H1 (cell line): ENCODE measurements at regions not wholly inside any gene's neighbourhood (a gene's known extent, or its start where the extent isn't known, plus 50 kb on each side); places are given as distances from the start of the nearest gene placed in this dataset.

ENCODE experiments used
- CBX5 ChIP-seq: fragments of 300-800, 300-1000 bp; sonication (generic); IDR thresholded peaks from 2 replicates; pipeline ENCODE4 v1.7.1; 2016; ENCODE audit warnings: antibody characterized with exemption, low read length, low read depth
- EZH2 ChIP-seq: fragments of 200-600 bp; sonication (generic); IDR thresholded peaks from 2 replicates; pipeline ENCODE4 v1.7.1; 2012; ENCODE audit warnings: low read depth, mild to moderate bottlenecking, moderate library complexity, low read length, inconsistent platforms; ENCODE audit not compliant: severe bottlenecking
- POLR2A ChIP-seq, 2 experiments: IDR thresholded peaks; 1 replicate in 1 of 2; 2 replicates in 1 of 2; pipeline ENCODE4 v1.6.1; 2011; ENCODE audit warnings: low read depth in 2 of 2, low read length in 2 of 2, mild to moderate bottlenecking in 2 of 2; ENCODE audit errors: control extremely low read depth in 1 of 2
- SIN3A ChIP-seq, 2 experiments: IDR thresholded peaks in 1 of 2; conservative IDR thresholded peaks in 1 of 2; 2 replicates each; pipeline ENCODE4 v1.6.1; 2011 to 2012; ENCODE audit warnings: low read length in 2 of 2, improper control_type of control experiment in 1 of 2, low read depth in 1 of 2, mild to moderate bottlenecking in 1 of 2
- SP4 ChIP-seq: IDR thresholded peaks from 2 replicates; pipeline ENCODE4 v1.6.1; 2012; ENCODE audit warnings: low read length, inconsistent platforms
- SRF ChIP-seq: IDR thresholded peaks from 2 replicates; pipeline ENCODE4 v1.6.1; 2011; ENCODE audit warnings: mild to moderate bottlenecking, low read depth, low read length, moderate library complexity
- TAF7 ChIP-seq: optimal IDR thresholded peaks from 2 replicates; pipeline ENCODE3; 2011; ENCODE audit warnings: low read depth, mild to moderate bottlenecking, inconsistent platforms, low read length, moderate library complexity, borderline replicate concordance
- YY1 ChIP-seq: IDR thresholded peaks from 2 replicates; pipeline ENCODE4 v1.6.1; 2011; ENCODE audit warnings: low read depth, mild to moderate bottlenecking, low read length
- TF ChIP-seq, protein P1 (sequence below), 3 experiments: IDR thresholded peaks; 1 replicate in 2 of 3; 2 replicates in 1 of 3; pipeline versions ENCODE4 v1.5.1 to v1.6.1; 2011; ENCODE audit warnings: low read length in 3 of 3, mild to moderate bottlenecking in 3 of 3, inconsistent platforms in 2 of 3, low read depth in 1 of 3, moderate library complexity in 1 of 3; ENCODE audit not compliant: insufficient read depth in 1 of 3; ENCODE audit errors: control extremely low read depth in 1 of 3
- TF ChIP-seq, protein P2 (sequence below): IDR thresholded peaks from 2 replicates; pipeline ENCODE4 v1.6.1; 2012; ENCODE audit warnings: low read length, inconsistent platforms
- TF ChIP-seq, protein P3 (sequence below): IDR thresholded peaks from 2 replicates; pipeline ENCODE4 v1.6.1; 2011; ENCODE audit warnings: low read length, improper control_type of control experiment

DNA sequence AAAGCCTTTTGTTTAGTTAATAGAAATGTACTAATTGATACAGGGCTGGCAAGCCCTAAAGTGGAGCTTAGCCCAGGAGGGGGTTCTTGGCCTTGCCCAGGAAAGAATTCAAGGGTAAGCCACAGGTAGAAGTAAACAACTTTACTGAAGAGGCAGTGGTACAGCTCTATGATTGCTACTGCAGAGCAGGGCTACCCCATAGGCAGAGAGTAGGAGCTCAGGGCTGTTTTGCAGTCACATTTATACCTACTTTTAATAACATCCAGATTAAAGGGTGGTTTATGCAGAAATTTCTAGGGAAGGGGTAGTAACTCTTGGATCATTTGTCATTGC lies 680.4 kb upstream of the GJE1 start:
- TF ChIP-seq YY1: no peak
- TF ChIP-seq EZH2: no peak
- no peak for TF ChIP-seq SRF
- TF ChIP-seq CBX5: no peak
- TF ChIP-seq POLR2A (IDR thresholded peaks at IDR 0.05; ENCODE audit: control extremely low read depth in 1 of 2, low read depth in 2 of 2, low read length in 2 of 2): no peak
- TF ChIP-seq TAF7: no peak
- TF ChIP-seq, protein P1, sequence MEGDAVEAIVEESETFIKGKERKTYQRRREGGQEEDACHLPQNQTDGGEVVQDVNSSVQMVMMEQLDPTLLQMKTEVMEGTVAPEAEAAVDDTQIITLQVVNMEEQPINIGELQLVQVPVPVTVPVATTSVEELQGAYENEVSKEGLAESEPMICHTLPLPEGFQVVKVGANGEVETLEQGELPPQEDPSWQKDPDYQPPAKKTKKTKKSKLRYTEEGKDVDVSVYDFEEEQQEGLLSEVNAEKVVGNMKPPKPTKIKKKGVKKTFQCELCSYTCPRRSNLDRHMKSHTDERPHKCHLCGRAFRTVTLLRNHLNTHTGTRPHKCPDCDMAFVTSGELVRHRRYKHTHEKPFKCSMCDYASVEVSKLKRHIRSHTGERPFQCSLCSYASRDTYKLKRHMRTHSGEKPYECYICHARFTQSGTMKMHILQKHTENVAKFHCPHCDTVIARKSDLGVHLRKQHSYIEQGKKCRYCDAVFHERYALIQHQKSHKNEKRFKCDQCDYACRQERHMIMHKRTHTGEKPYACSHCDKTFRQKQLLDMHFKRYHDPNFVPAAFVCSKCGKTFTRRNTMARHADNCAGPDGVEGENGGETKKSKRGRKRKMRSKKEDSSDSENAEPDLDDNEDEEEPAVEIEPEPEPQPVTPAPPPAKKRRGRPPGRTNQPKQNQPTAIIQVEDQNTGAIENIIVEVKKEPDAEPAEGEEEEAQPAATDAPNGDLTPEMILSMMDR (IDR thresholded peaks at IDR 0.05; ENCODE audit: control extremely low read depth in 1 of 3, insufficient read depth in 1 of 3, low read depth in 1 of 3, low read length in 3 of 3): no peak
- TF ChIP-seq, protein P2, sequence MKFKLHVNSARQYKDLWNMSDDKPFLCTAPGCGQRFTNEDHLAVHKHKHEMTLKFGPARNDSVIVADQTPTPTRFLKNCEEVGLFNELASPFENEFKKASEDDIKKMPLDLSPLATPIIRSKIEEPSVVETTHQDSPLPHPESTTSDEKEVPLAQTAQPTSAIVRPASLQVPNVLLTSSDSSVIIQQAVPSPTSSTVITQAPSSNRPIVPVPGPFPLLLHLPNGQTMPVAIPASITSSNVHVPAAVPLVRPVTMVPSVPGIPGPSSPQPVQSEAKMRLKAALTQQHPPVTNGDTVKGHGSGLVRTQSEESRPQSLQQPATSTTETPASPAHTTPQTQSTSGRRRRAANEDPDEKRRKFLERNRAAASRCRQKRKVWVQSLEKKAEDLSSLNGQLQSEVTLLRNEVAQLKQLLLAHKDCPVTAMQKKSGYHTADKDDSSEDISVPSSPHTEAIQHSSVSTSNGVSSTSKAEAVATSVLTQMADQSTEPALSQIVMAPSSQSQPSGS: no peak
- no peak for TF ChIP-seq SIN3A (conservative IDR thresholded peaks at IDR 0.05 in 1 of 2, IDR thresholded peaks at IDR 0.05 in 1 of 2; ENCODE audit: low read depth in 1 of 2, low read length in 2 of 2)
- no peak for TF ChIP-seq SP4
- TF ChIP-seq, protein P3, sequence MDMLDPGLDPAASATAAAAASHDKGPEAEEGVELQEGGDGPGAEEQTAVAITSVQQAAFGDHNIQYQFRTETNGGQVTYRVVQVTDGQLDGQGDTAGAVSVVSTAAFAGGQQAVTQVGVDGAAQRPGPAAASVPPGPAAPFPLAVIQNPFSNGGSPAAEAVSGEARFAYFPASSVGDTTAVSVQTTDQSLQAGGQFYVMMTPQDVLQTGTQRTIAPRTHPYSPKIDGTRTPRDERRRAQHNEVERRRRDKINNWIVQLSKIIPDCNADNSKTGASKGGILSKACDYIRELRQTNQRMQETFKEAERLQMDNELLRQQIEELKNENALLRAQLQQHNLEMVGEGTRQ: no peak
